HCT116 (cell line): ENCODE measurements at regions not wholly inside any gene's neighbourhood (a gene's known extent, or its start where the extent isn't known, plus 50 kb on each side); places are given as distances from the start of the nearest gene placed in this dataset.

Source experiments
- ATAC-seq: fragments of 200-7000 bp; cut with Tn5 transposase; 2 replicates; pipeline ENCODE4 v1.9.1; 2020; ENCODE audit warnings: mild to moderate bottlenecking, moderate library complexity
- BruUV-seq: library from RNA; stranded (reverse); fragments of 400-500 nt; replicated peaks from 2 replicates; lab custom pipeline; 2021; lab: Mats Ljungman, UMichigan
- CTCF ChIA-PET: fragments of 300-600 bp; sonication (Branson Sonifier 250); formaldehyde crosslinking; loops from one replicate; lab custom pipeline; 2021; ENCODE audit warnings: antibody characterized with exemption; lab: Charles Lee
- POLR2A ChIA-PET: fragments of 300-600, 350-600 bp; sonication (Branson Sonifier 250); formaldehyde crosslinking; loops from one replicate; lab custom pipeline; 2021; ENCODE audit warnings: antibody characterized with exemption; lab: Charles Lee
- RAD21 ChIA-PET, 2 experiments: fragments of 300-600 bp; sonication (Branson Sonifier 250); formaldehyde crosslinking; loops; one replicate each; lab custom pipeline; 2023; ENCODE audit warnings: low total read pairs in 2 of 2; ENCODE audit not compliant: uncharacterized antibody in 2 of 2, unreplicated experiment in 2 of 2, low non-redundant PET in 1 of 2; lab: Charles Lee
- DNase-seq: peaks from one replicate; pipeline ENCODE4 v3.0.0-alpha.2; 2010; ENCODE audit warnings: low read depth, low spot score
- H2AFZ ChIP-seq: fragments of 200-600 bp; shearing (Covaris generic), sonication (generic); 2 replicates; pipeline ENCODE4 v1.6.1; 2017; ENCODE audit warnings: low read depth, mixed run types, mixed read lengths, antibody characterized with exemption, low read length; ENCODE audit not compliant: poor library complexity, severe bottlenecking
- H3K27ac ChIP-seq: 2 replicates; pipeline ENCODE4 v1.5.1; 2012; ENCODE audit warnings: low read depth, low read length
- H3K27me3 ChIP-seq: fragments of 200-600 bp; sonication (generic); 2 replicates; pipeline ENCODE4 v1.6.1; 2016; ENCODE audit warnings: mixed run types, low read length, mixed read lengths; ENCODE audit not compliant: insufficient read depth
- H3K36me3 ChIP-seq, 2 experiments: fragments of 200-500 bp in 1 of 2; fragments of 200-600 bp in 1 of 2; sonication (Bioruptor generic) in 1 of 2; sonication (generic) in 1 of 2; 2 replicates each; pipeline versions ENCODE4 v1.5.1 to v1.6.1; 2014 to 2016; ENCODE audit warnings: low read length in 2 of 2, inconsistent platforms in 1 of 2, mixed read lengths in 1 of 2, mixed run types in 1 of 2; ENCODE audit not compliant: insufficient read depth in 2 of 2, control insufficient read depth in 1 of 2
- H3K4me1 ChIP-seq, 2 experiments: fragments of 200-600 bp in 1 of 2; sonication (generic) in 1 of 2; 2 replicates each; pipeline versions ENCODE4 v1.5.1 to v1.6.1; 2012 to 2017; ENCODE audit warnings: low read length in 2 of 2, inconsistent platforms in 1 of 2, mild to moderate bottlenecking in 1 of 2, mixed read lengths in 1 of 2, mixed run types in 1 of 2, moderate library complexity in 1 of 2; ENCODE audit not compliant: insufficient read depth in 2 of 2, control insufficient read depth in 1 of 2
- H3K4me2 ChIP-seq: fragments of 200-600 bp; sonication (generic); 2 replicates; pipeline ENCODE4 v1.6.1; 2017; ENCODE audit warnings: mixed run types, low read length, mixed read lengths
- H3K4me3 ChIP-seq, 2 experiments: fragments of 200-600 bp in 1 of 2; sonication (generic) in 1 of 2; replicated peaks in 1 of 2; 2 replicates each; pipeline ENCODE4 v1.5.1; 2011 to 2016; ENCODE audit warnings: low read length in 2 of 2, control low read depth in 1 of 2, low read depth in 1 of 2, mild to moderate bottlenecking in 1 of 2, mixed read lengths in 1 of 2, mixed run types in 1 of 2
- H3K79me2 ChIP-seq: fragments of 200-600 bp; sonication (generic); 2 replicates; pipeline ENCODE4 v1.6.1; 2017; ENCODE audit warnings: mild to moderate bottlenecking, mixed run types, low read length, moderate library complexity, mixed read lengths; ENCODE audit not compliant: insufficient read depth
- H3K9ac ChIP-seq: fragments of 200-600 bp; sonication (generic); 2 replicates; pipeline ENCODE4 v1.6.1; 2016; ENCODE audit warnings: low read length, mixed read lengths
- H3K9me2 ChIP-seq: fragments of 200-600 bp; sonication (generic), shearing (Covaris generic); 2 replicates; pipeline ENCODE4 v1.6.1; 2017; ENCODE audit warnings: mixed run types, mild to moderate bottlenecking, moderate library complexity; ENCODE audit not compliant: insufficient read depth
- H3K9me3 ChIP-seq, 2 experiments: fragments of 200-500 bp in 1 of 2; fragments of 200-600 bp in 1 of 2; sonication (Bioruptor generic) in 1 of 2; sonication (generic) in 1 of 2; 2 replicates each; pipeline ENCODE4 v1.6.1; 2014 to 2017; ENCODE audit warnings: low read length in 2 of 2, mixed read lengths in 2 of 2, inconsistent platforms in 1 of 2, low read depth in 1 of 2, mild to moderate bottlenecking in 1 of 2, mixed run types in 1 of 2, moderate library complexity in 1 of 2; ENCODE audit not compliant: control insufficient read depth in 1 of 2, insufficient read depth in 1 of 2
- H4K20me1 ChIP-seq: fragments of 200-600 bp; sonication (generic), shearing (Covaris generic); 2 replicates; pipeline ENCODE4 v1.6.1; 2017; ENCODE audit warnings: mixed run types, mild to moderate bottlenecking, moderate library complexity; ENCODE audit not compliant: insufficient read depth
- CEBPB ChIP-seq: IDR thresholded peaks from 2 replicates; pipeline ENCODE4 v1.6.1; 2012; ENCODE audit warnings: low read depth
- EGR1 ChIP-seq: IDR thresholded peaks from 2 replicates; pipeline ENCODE4 v1.6.1; 2012; ENCODE audit warnings: low read depth
- EZH2 ChIP-seq: fragments of 200-600 bp; sonication (generic); IDR thresholded peaks from 2 replicates; pipeline ENCODE4 v1.6.1; 2017; ENCODE audit warnings: antibody characterized with exemption, mixed run types
- EZH2phosphoT487 ChIP-seq: fragments of 200-600 bp; IDR thresholded peaks from 2 replicates; pipeline ENCODE4 v1.6.1; 2018; ENCODE audit warnings: antibody characterized with exemption, borderline replicate concordance
- MAX ChIP-seq: IDR thresholded peaks from 2 replicates; pipeline ENCODE4 v1.6.1; 2012
- POLR2AphosphoS5 ChIP-seq: IDR thresholded peaks from 2 replicates; pipeline ENCODE4 v1.6.1; 2011; ENCODE audit warnings: mild to moderate bottlenecking, low read depth, low read length, moderate library complexity
- SP1 ChIP-seq: IDR thresholded peaks from 2 replicates; pipeline ENCODE4 v1.6.1; 2012; ENCODE audit warnings: low read depth
- TCF7L2 ChIP-seq: IDR thresholded peaks from 2 replicates; pipeline ENCODE4 v1.7.0; 2011; ENCODE audit warnings: borderline replicate concordance, inconsistent platforms; ENCODE audit not compliant: insufficient read depth, insufficient read length; ENCODE audit errors: extremely low read depth
- ZFX ChIP-seq: fragments of 450-650 bp; IDR thresholded peaks from 2 replicates; pipeline ENCODE4 v1.6.1; 2017
- intact Hi-C: fragments of 100-400 bp; cut with micrococcal nuclease; formaldehyde crosslinking; loops from 2 replicates; pipeline ENCODE4 v1.10.0; 2022
- TF ChIP-seq, protein P1 (sequence below): IDR thresholded peaks from 2 replicates; pipeline ENCODE4 v1.6.1; 2012
- TF ChIP-seq, protein P2 (sequence below), 3 experiments: fragments of 200-600 bp in 1 of 3; sonication (generic) in 1 of 3; IDR thresholded peaks in 2 of 3; conservative IDR thresholded peaks in 1 of 3; 2 replicates each; pipeline ENCODE4 v1.5.1; 2012 to 2017; ENCODE audit warnings: low read depth in 2 of 3, low read length in 2 of 3, antibody characterized with exemption in 1 of 3, borderline replicate concordance in 1 of 3, control low read depth in 1 of 3, mild to moderate bottlenecking in 1 of 3, mixed read lengths in 1 of 3, mixed run types in 1 of 3, moderate library complexity in 1 of 3; ENCODE audit not compliant: insufficient read depth in 1 of 3
- TF ChIP-seq, protein P3 (sequence below): IDR thresholded peaks from 2 replicates; pipeline ENCODE4 v1.6.1; 2012; ENCODE audit warnings: low read depth

DNA sequence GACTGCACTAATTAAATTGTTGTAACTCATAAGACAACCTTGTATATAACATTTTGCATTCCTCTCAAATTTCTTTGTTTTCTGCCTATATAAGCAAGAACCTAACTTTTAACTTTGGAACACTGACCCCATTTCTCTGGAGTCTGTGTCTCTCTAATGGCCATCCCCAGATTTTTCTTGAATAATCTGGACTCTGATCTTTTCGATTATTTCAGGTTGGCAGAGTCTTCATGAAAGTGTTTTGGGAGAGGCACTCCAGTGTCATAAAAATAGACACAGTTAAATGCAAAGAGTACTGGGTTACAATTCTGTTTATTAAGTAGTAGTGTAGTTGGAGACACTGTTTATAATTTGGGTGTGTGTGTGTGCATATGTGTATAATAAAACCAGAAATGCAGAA lies 1467.7 kb upstream of the CELF4 start (continued):
- TF ChIP-seq SP1 (no peak), TCF7L2 (no peak), CEBPB (no peak), ZFX (no peak)
- TF ChIP-seq, protein P1, sequence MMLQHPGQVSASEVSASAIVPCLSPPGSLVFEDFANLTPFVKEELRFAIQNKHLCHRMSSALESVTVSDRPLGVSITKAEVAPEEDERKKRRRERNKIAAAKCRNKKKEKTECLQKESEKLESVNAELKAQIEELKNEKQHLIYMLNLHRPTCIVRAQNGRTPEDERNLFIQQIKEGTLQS: no peak

GRCh38 chr18:39031647-39032046 lies 1466.0 kb upstream of the CELF4 start:
- BruUV-seq: no TSS peak
- H4K20me1 ChIP-seq: no peaks in the 10 kb centered on the region
- H3K27ac ChIP-seq: no peak overlapping the region
- intact Hi-C loops: no loop called here
- CTCF ChIA-PET: no interaction called here
- H3K36me3 ChIP-seq: no peaks in the 10 kb centered on the region
- no peaks in the 10 kb centered on the region for H3K9me2 ChIP-seq
- H3K27me3 ChIP-seq: no peaks in the 10 kb centered on the region
- no peaks in the 10 kb centered on the region for H3K79me2 ChIP-seq
- POLR2A ChIA-PET: no interaction called here
- ATAC-seq (no peak), DNase-seq (no peak)
- H3K9me3 ChIP-seq: no peaks in the 10 kb centered on the region; a peak in 1 of 4 replicates
- no peak overlapping the region for H3K4me2 ChIP-seq
- no peak overlapping the region for H2AFZ ChIP-seq
- no peaks in the 10 kb centered on the region for H3K4me1 ChIP-seq
- H3K4me3 ChIP-seq: no peak overlapping the region
- RAD21 ChIA-PET: no interaction called here
- TF ChIP-seq, protein P1: no peak
- TF ChIP-seq POLR2AphosphoS5 (no peak), MAX (no peak), EZH2phosphoT487 (no peak), EZH2 (no peak), EGR1 (no peak)
- TF ChIP-seq, protein P2, sequence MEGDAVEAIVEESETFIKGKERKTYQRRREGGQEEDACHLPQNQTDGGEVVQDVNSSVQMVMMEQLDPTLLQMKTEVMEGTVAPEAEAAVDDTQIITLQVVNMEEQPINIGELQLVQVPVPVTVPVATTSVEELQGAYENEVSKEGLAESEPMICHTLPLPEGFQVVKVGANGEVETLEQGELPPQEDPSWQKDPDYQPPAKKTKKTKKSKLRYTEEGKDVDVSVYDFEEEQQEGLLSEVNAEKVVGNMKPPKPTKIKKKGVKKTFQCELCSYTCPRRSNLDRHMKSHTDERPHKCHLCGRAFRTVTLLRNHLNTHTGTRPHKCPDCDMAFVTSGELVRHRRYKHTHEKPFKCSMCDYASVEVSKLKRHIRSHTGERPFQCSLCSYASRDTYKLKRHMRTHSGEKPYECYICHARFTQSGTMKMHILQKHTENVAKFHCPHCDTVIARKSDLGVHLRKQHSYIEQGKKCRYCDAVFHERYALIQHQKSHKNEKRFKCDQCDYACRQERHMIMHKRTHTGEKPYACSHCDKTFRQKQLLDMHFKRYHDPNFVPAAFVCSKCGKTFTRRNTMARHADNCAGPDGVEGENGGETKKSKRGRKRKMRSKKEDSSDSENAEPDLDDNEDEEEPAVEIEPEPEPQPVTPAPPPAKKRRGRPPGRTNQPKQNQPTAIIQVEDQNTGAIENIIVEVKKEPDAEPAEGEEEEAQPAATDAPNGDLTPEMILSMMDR (IDR thresholded peaks at IDR 0.05 in 2 of 3, conservative IDR thresholded peaks at IDR 0.05 in 1 of 3; ENCODE audit: borderline replicate concordance in 1 of 3, insufficient read depth in 1 of 3, low read depth in 2 of 3, low read length in 2 of 3): no peak
- TF ChIP-seq, protein P3, sequence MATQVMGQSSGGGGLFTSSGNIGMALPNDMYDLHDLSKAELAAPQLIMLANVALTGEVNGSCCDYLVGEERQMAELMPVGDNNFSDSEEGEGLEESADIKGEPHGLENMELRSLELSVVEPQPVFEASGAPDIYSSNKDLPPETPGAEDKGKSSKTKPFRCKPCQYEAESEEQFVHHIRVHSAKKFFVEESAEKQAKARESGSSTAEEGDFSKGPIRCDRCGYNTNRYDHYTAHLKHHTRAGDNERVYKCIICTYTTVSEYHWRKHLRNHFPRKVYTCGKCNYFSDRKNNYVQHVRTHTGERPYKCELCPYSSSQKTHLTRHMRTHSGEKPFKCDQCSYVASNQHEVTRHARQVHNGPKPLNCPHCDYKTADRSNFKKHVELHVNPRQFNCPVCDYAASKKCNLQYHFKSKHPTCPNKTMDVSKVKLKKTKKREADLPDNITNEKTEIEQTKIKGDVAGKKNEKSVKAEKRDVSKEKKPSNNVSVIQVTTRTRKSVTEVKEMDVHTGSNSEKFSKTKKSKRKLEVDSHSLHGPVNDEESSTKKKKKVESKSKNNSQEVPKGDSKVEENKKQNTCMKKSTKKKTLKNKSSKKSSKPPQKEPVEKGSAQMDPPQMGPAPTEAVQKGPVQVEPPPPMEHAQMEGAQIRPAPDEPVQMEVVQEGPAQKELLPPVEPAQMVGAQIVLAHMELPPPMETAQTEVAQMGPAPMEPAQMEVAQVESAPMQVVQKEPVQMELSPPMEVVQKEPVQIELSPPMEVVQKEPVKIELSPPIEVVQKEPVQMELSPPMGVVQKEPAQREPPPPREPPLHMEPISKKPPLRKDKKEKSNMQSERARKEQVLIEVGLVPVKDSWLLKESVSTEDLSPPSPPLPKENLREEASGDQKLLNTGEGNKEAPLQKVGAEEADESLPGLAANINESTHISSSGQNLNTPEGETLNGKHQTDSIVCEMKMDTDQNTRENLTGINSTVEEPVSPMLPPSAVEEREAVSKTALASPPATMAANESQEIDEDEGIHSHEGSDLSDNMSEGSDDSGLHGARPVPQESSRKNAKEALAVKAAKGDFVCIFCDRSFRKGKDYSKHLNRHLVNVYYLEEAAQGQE: no peak
- H3K9ac ChIP-seq: no peak overlapping the region
